HCT116 (cell line): ENCODE measurements at regions not wholly inside any gene's neighbourhood (a gene's known extent, or its start where the extent isn't known, plus 50 kb on each side); places are given as distances from the start of the nearest gene placed in this dataset.

Source experiments
- ATAC-seq: fragments of 200-7000 bp; cut with Tn5 transposase; 2 replicates; pipeline ENCODE4 v1.9.1; 2020; ENCODE audit warnings: mild to moderate bottlenecking, moderate library complexity
- BruUV-seq: library from RNA; stranded (reverse); fragments of 400-500 nt; replicated peaks from 2 replicates; lab custom pipeline; 2021; lab: Mats Ljungman, UMichigan
- CTCF ChIA-PET: fragments of 300-600 bp; sonication (Branson Sonifier 250); formaldehyde crosslinking; loops from one replicate; lab custom pipeline; 2021; ENCODE audit warnings: antibody characterized with exemption; lab: Charles Lee
- POLR2A ChIA-PET: fragments of 300-600, 350-600 bp; sonication (Branson Sonifier 250); formaldehyde crosslinking; loops from one replicate; lab custom pipeline; 2021; ENCODE audit warnings: antibody characterized with exemption; lab: Charles Lee
- RAD21 ChIA-PET, 2 experiments: fragments of 300-600 bp; sonication (Branson Sonifier 250); formaldehyde crosslinking; loops; one replicate each; lab custom pipeline; 2023; ENCODE audit warnings: low total read pairs in 2 of 2; ENCODE audit not compliant: uncharacterized antibody in 2 of 2, unreplicated experiment in 2 of 2, low non-redundant PET in 1 of 2; lab: Charles Lee
- DNase-seq: peaks from one replicate; pipeline ENCODE4 v3.0.0-alpha.2; 2010; ENCODE audit warnings: low read depth, low spot score
- H2AFZ ChIP-seq: fragments of 200-600 bp; shearing (Covaris generic), sonication (generic); 2 replicates; pipeline ENCODE4 v1.6.1; 2017; ENCODE audit warnings: low read depth, mixed run types, mixed read lengths, antibody characterized with exemption, low read length; ENCODE audit not compliant: poor library complexity, severe bottlenecking
- H3K27ac ChIP-seq: 2 replicates; pipeline ENCODE4 v1.5.1; 2012; ENCODE audit warnings: low read depth, low read length
- H3K27me3 ChIP-seq: fragments of 200-600 bp; sonication (generic); 2 replicates; pipeline ENCODE4 v1.6.1; 2016; ENCODE audit warnings: mixed run types, low read length, mixed read lengths; ENCODE audit not compliant: insufficient read depth
- H3K36me3 ChIP-seq, 2 experiments: fragments of 200-500 bp in 1 of 2; fragments of 200-600 bp in 1 of 2; sonication (Bioruptor generic) in 1 of 2; sonication (generic) in 1 of 2; 2 replicates each; pipeline versions ENCODE4 v1.5.1 to v1.6.1; 2014 to 2016; ENCODE audit warnings: low read length in 2 of 2, inconsistent platforms in 1 of 2, mixed read lengths in 1 of 2, mixed run types in 1 of 2; ENCODE audit not compliant: insufficient read depth in 2 of 2, control insufficient read depth in 1 of 2
- H3K4me1 ChIP-seq, 2 experiments: fragments of 200-600 bp in 1 of 2; sonication (generic) in 1 of 2; 2 replicates each; pipeline versions ENCODE4 v1.5.1 to v1.6.1; 2012 to 2017; ENCODE audit warnings: low read length in 2 of 2, inconsistent platforms in 1 of 2, mild to moderate bottlenecking in 1 of 2, mixed read lengths in 1 of 2, mixed run types in 1 of 2, moderate library complexity in 1 of 2; ENCODE audit not compliant: insufficient read depth in 2 of 2, control insufficient read depth in 1 of 2
- H3K4me2 ChIP-seq: fragments of 200-600 bp; sonication (generic); 2 replicates; pipeline ENCODE4 v1.6.1; 2017; ENCODE audit warnings: mixed run types, low read length, mixed read lengths
- H3K4me3 ChIP-seq, 2 experiments: fragments of 200-600 bp in 1 of 2; sonication (generic) in 1 of 2; replicated peaks in 1 of 2; 2 replicates each; pipeline ENCODE4 v1.5.1; 2011 to 2016; ENCODE audit warnings: low read length in 2 of 2, control low read depth in 1 of 2, low read depth in 1 of 2, mild to moderate bottlenecking in 1 of 2, mixed read lengths in 1 of 2, mixed run types in 1 of 2
- H3K79me2 ChIP-seq: fragments of 200-600 bp; sonication (generic); 2 replicates; pipeline ENCODE4 v1.6.1; 2017; ENCODE audit warnings: mild to moderate bottlenecking, mixed run types, low read length, moderate library complexity, mixed read lengths; ENCODE audit not compliant: insufficient read depth
- H3K9ac ChIP-seq: fragments of 200-600 bp; sonication (generic); 2 replicates; pipeline ENCODE4 v1.6.1; 2016; ENCODE audit warnings: low read length, mixed read lengths
- H3K9me2 ChIP-seq: fragments of 200-600 bp; sonication (generic), shearing (Covaris generic); 2 replicates; pipeline ENCODE4 v1.6.1; 2017; ENCODE audit warnings: mixed run types, mild to moderate bottlenecking, moderate library complexity; ENCODE audit not compliant: insufficient read depth
- H3K9me3 ChIP-seq, 2 experiments: fragments of 200-500 bp in 1 of 2; fragments of 200-600 bp in 1 of 2; sonication (Bioruptor generic) in 1 of 2; sonication (generic) in 1 of 2; 2 replicates each; pipeline ENCODE4 v1.6.1; 2014 to 2017; ENCODE audit warnings: low read length in 2 of 2, mixed read lengths in 2 of 2, inconsistent platforms in 1 of 2, low read depth in 1 of 2, mild to moderate bottlenecking in 1 of 2, mixed run types in 1 of 2, moderate library complexity in 1 of 2; ENCODE audit not compliant: control insufficient read depth in 1 of 2, insufficient read depth in 1 of 2
- H4K20me1 ChIP-seq: fragments of 200-600 bp; sonication (generic), shearing (Covaris generic); 2 replicates; pipeline ENCODE4 v1.6.1; 2017; ENCODE audit warnings: mixed run types, mild to moderate bottlenecking, moderate library complexity; ENCODE audit not compliant: insufficient read depth
- EGR1 ChIP-seq: IDR thresholded peaks from 2 replicates; pipeline ENCODE4 v1.6.1; 2012; ENCODE audit warnings: low read depth
- ELF1 ChIP-seq: IDR thresholded peaks from 2 replicates; pipeline ENCODE4 v1.6.1; 2012; ENCODE audit warnings: low read depth, borderline replicate concordance
- EZH2phosphoT487 ChIP-seq: fragments of 200-600 bp; IDR thresholded peaks from 2 replicates; pipeline ENCODE4 v1.6.1; 2018; ENCODE audit warnings: antibody characterized with exemption, borderline replicate concordance
- FOSL1 ChIP-seq: IDR thresholded peaks from 2 replicates; pipeline ENCODE4 v1.6.1; 2012; ENCODE audit warnings: low read depth
- JUND ChIP-seq: IDR thresholded peaks from 2 replicates; pipeline ENCODE4 v1.6.1; 2012
- MAX ChIP-seq: IDR thresholded peaks from 2 replicates; pipeline ENCODE4 v1.6.1; 2012
- POLR2A ChIP-seq: IDR thresholded peaks from 2 replicates; pipeline ENCODE4 v1.7.0; 2011; ENCODE audit warnings: borderline replicate concordance; ENCODE audit not compliant: insufficient read depth, insufficient read length; ENCODE audit errors: extremely low read depth
- POLR2AphosphoS5 ChIP-seq: IDR thresholded peaks from 2 replicates; pipeline ENCODE4 v1.6.1; 2011; ENCODE audit warnings: mild to moderate bottlenecking, low read depth, low read length, moderate library complexity
- RAD21 ChIP-seq: IDR thresholded peaks from 2 replicates; pipeline ENCODE4 v1.6.1; 2012; ENCODE audit warnings: low read depth, mild to moderate bottlenecking
- REST ChIP-seq: IDR thresholded peaks from 2 replicates; pipeline ENCODE4 v1.6.1; 2012; ENCODE audit warnings: low read depth
- SIN3A ChIP-seq: IDR thresholded peaks from 2 replicates; pipeline ENCODE4 v1.6.1; 2012; ENCODE audit warnings: low read depth
- SP1 ChIP-seq: IDR thresholded peaks from 2 replicates; pipeline ENCODE4 v1.6.1; 2012; ENCODE audit warnings: low read depth
- SRF ChIP-seq: IDR thresholded peaks from 2 replicates; pipeline ENCODE4 v1.6.1; 2012; ENCODE audit warnings: low read depth
- TCF7L2 ChIP-seq: IDR thresholded peaks from 2 replicates; pipeline ENCODE4 v1.7.0; 2011; ENCODE audit warnings: borderline replicate concordance, inconsistent platforms; ENCODE audit not compliant: insufficient read depth, insufficient read length; ENCODE audit errors: extremely low read depth
- YY1 ChIP-seq: IDR thresholded peaks from 2 replicates; pipeline ENCODE4 v1.6.1; 2011; ENCODE audit warnings: low read length, low read depth, moderate library complexity, mild to moderate bottlenecking; ENCODE audit not compliant: insufficient replicate concordance; ENCODE audit errors: extremely low read depth
- ZFX ChIP-seq: fragments of 450-650 bp; IDR thresholded peaks from 2 replicates; pipeline ENCODE4 v1.6.1; 2017
- intact Hi-C: fragments of 100-400 bp; cut with micrococcal nuclease; formaldehyde crosslinking; loops from 2 replicates; pipeline ENCODE4 v1.10.0; 2022

DNA sequence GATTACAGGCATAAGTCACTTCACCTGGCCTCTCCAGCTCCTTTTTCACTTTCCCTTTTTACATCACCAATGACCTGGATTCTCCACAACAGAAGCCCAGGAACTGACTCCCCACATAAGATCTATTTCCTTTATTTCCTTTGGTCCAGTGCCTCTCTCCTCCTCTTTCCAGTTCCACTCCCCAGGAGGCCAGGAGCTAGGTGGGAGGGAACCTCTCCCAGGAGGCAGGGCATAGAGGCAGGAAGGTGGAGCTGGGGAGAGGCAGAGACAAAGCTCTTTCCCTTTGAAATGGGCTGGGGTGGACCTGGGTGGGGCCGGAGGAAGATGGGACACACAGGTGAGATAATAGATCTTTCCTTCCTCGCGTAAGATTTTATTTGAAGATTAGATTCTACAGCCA lies 318.3 kb upstream of the TNRC6C start:
- Histone ChIP-seq H3K9me2 (no peaks in the 10 kb centered on the region), H3K27me3 (peaks cover 61% of the 10 kb centered on the region; the same call in 1 of the 2 replicates), H3K36me3 (no peaks in the 10 kb centered on the region), H3K27ac (no peak overlapping the region), H2AFZ (no peak overlapping the region), H3K9ac (no peak overlapping the region), H4K20me1 (no peaks in the 10 kb centered on the region), H3K4me1 (no peaks in the 10 kb centered on the region)
- DNase-seq, result no peak
- intact Hi-C loops, result no loop called here
- POLR2A ChIA-PET, result interaction anchor here (0.9 kb wide), 1 partner anchor 10 kb away, joined by 5 read pairs; no protein-coding TSS in a partner anchor
- CTCF ChIA-PET, result interaction anchor here (0.7 to 1.1 kb wide), 2 partner anchors 9 to 116 kb away, joined by 4 to 6 read pairs; no protein-coding TSS in a partner anchor
- BruUV-seq, result no TSS peak
- RAD21 ChIA-PET, result no interaction called here
- ATAC-seq, result peak; percentile 56; the same call in 1 of the 2 replicates
- TF ChIP-seq ZFX (no peak), EZH2phosphoT487 (no peak), ELF1 (no peak), SRF (no peak), TCF7L2 (no peak), REST (no peak), SIN3A (no peak), FOSL1 (no peak), POLR2A (no peak), POLR2AphosphoS5 (no peak), EGR1 (no peak), YY1 (no peak), MAX (no peak), JUND (no peak), SP1 (no peak), RAD21 (no peak)
- TF ChIP-seq, all 23 proteins: peak for 0
- Histone ChIP-seq H3K79me2 (no peaks in the 10 kb centered on the region), H3K4me2 (no peak overlapping the region), H3K4me3 (no peak overlapping the region), H3K9me3 (no peaks in the 10 kb centered on the region)
